ENCODE measurements at regions not wholly inside any gene's neighbourhood (a gene's known extent, or its start where the extent isn't known, plus 50 kb on each side); places are given as distances from the start of the nearest gene placed in this dataset.

DNA sequence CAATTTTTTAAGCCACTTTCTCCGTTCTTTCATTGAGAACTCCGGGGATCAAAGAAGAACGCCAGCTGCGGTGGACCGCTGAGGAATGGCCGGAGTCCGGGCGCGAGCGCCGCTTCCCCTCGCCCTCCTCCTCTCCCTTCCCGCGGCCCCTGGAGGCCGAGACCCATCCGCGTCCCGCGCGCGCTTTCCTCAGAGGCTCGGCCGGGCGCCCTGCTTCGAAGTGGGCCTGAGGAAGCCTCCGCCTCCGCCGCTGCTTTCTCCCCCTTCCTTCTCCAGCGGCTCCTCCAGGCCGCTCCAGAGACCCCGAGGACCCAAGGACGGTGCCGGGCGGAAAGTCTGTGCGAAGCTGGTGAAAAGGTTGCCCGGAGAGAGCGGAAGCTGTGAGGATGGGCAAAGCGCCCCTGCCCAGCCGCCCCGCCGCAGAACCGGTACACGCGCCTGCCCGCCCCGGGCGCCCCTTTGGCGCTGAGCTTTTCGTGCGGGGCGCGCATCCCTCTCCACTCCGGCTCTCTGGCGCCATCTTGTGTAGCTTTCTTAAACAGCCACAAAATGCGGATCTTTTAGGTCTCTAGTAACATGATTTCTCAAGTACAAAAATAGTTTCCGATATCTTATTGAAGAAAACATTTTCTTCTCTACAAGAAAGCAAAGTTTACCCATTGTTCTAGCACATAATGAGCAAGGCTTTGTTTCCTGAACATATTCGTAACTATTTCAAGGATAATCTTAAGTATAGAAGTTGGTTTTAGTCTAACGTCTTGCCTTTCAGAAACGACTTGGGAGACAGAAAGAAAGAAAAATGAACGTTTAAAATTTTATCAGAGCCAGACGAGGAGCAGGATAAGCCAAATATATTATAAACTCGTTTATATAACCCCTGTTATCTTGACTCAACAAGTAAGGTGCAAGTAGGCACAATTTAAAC is 59.2 kb upstream of the FAM174B start (continued):
- TF ChIP-seq, protein P1, sequence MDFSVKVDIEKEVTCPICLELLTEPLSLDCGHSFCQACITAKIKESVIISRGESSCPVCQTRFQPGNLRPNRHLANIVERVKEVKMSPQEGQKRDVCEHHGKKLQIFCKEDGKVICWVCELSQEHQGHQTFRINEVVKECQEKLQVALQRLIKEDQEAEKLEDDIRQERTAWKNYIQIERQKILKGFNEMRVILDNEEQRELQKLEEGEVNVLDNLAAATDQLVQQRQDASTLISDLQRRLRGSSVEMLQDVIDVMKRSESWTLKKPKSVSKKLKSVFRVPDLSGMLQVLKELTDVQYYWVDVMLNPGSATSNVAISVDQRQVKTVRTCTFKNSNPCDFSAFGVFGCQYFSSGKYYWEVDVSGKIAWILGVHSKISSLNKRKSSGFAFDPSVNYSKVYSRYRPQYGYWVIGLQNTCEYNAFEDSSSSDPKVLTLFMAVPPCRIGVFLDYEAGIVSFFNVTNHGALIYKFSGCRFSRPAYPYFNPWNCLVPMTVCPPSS (IDR thresholded peaks at IDR 0.05) = no peak
- TF ChIP-seq YEATS4 (CRISPR knock-in tag; IDR thresholded peaks at IDR 0.05; ENCODE audit: borderline replicate concordance) (0 out of 2 replicates have a peak, but pooled peaks have one; percentile 37), RBM39 (IDR thresholded peaks at IDR 0.05; ENCODE audit: low read depth, low read length, poor library complexity, severe bottlenecking) (peak; percentile 24), ZC3H13 (CRISPR knock-in tag; IDR thresholded peaks at IDR 0.05) (no peak), NPAS2 (CRISPR knock-in tag; IDR thresholded peaks at IDR 0.05; ENCODE audit: borderline replicate concordance) (no peak), ESRRA (CRISPR knock-in tag; IDR thresholded peaks at IDR 0.05; ENCODE audit: low read depth) (no peak), NFIB (CRISPR knock-in tag; IDR thresholded peaks at IDR 0.05; ENCODE audit: borderline replicate concordance) (no peak), ZFP62 (CRISPR knock-in tag; IDR thresholded peaks at IDR 0.05) (no peak), SALL1 (CRISPR knock-in tag; IDR thresholded peaks at IDR 0.05) (peak; percentile 30; the same call in 1 of the 2 replicates), ZNF274 (CRISPR knock-in tag; IDR thresholded peaks at IDR 0.05) (no peak), ZNF430 (CRISPR knock-in tag; IDR thresholded peaks at IDR 0.05) (no peak), AGO1 (IDR thresholded peaks at IDR 0.05; ENCODE audit: low read depth, low read length, poor library complexity, severe bottlenecking) (peak; percentile 42), IKZF1 (IDR thresholded peaks at IDR 0.05) (no peak), SYNCRIP (IDR thresholded peaks at IDR 0.05; ENCODE audit: insufficient read depth, low read depth, low read length) (no peak), MBNL3 (CRISPR knock-in tag; conservative IDR thresholded peaks at IDR 0.05) (no peak), SMYD3 (CRISPR knock-in tag; IDR thresholded peaks at IDR 0.05) (no peak), ZBTB20 (CRISPR knock-in tag; IDR thresholded peaks at IDR 0.05; ENCODE audit: borderline replicate concordance, low read depth) (no peak), IKZF4 (CRISPR knock-in tag; IDR thresholded peaks at IDR 0.05; ENCODE audit: borderline replicate concordance, low read depth, not compliant biosample characterization) (no peak), ZNF264 (CRISPR knock-in tag; IDR thresholded peaks at IDR 0.05) (0 out of 2 replicates have a peak, but pooled peaks have one; percentile 42), ZNF766 (CRISPR knock-in tag; IDR thresholded peaks at IDR 0.05; ENCODE audit: borderline replicate concordance) (no peak), ZFX (CRISPR knock-in tag; IDR thresholded peaks at IDR 0.05; ENCODE audit: low read depth) (peak; percentile 47; the same call in 1 of the 2 replicates), ZNF33A (CRISPR knock-in tag; IDR thresholded peaks at IDR 0.05; ENCODE audit: borderline replicate concordance) (no peak), PITX1 (CRISPR knock-in tag; IDR thresholded peaks at IDR 0.05) (0 out of 2 replicates have a peak, but pooled peaks have one; percentile 21), NRL (CRISPR knock-in tag; IDR thresholded peaks at IDR 0.05; ENCODE audit: borderline replicate concordance) (0 out of 2 replicates have a peak, but pooled peaks have one; percentile 16)
- TF ChIP-seq, protein P2, sequence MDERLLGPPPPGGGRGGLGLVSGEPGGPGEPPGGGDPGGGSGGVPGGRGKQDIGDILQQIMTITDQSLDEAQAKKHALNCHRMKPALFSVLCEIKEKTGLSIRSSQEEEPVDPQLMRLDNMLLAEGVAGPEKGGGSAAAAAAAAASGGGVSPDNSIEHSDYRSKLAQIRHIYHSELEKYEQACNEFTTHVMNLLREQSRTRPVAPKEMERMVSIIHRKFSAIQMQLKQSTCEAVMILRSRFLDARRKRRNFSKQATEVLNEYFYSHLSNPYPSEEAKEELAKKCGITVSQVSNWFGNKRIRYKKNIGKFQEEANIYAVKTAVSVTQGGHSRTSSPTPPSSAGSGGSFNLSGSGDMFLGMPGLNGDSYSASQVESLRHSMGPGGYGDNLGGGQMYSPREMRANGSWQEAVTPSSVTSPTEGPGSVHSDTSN (CRISPR knock-in tag; IDR thresholded peaks at IDR 0.05) = no peak
- TF ChIP-seq, protein P3, sequence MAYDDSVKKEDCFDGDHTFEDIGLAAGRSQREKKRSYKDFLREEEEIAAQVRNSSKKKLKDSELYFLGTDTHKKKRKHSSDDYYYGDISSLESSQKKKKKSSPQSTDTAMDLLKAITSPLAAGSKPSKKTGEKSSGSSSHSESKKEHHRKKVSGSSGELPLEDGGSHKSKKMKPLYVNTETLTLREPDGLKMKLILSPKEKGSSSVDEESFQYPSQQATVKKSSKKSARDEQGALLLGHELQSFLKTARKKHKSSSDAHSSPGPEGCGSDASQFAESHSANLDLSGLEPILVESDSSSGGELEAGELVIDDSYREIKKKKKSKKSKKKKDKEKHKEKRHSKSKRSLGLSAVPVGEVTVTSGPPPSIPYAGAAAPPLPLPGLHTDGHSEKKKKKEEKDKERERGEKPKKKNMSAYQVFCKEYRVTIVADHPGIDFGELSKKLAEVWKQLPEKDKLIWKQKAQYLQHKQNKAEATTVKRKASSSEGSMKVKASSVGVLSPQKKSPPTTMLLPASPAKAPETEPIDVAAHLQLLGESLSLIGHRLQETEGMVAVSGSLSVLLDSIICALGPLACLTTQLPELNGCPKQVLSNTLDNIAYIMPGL (CRISPR knock-in tag; IDR thresholded peaks at IDR 0.05; ENCODE audit: borderline replicate concordance in 1 of 2, low read depth in 1 of 2) = peak; percentile 52 to 62; a peak in 2 of 4 replicates
